HG03066 (cell line): ENCODE measurements at regions not wholly inside any gene's neighbourhood (a gene's known extent, or its start where the extent isn't known, plus 50 kb on each side); places are given as distances from the start of the nearest gene placed in this dataset.

Experiments
- ATAC-seq: cut with Tn5 transposase; IDR thresholded peaks from one replicate; pipeline ENCODE4 v1.9.1; 2021; ENCODE audit warnings: low read depth; ENCODE audit not compliant: unreplicated experiment

DNA sequence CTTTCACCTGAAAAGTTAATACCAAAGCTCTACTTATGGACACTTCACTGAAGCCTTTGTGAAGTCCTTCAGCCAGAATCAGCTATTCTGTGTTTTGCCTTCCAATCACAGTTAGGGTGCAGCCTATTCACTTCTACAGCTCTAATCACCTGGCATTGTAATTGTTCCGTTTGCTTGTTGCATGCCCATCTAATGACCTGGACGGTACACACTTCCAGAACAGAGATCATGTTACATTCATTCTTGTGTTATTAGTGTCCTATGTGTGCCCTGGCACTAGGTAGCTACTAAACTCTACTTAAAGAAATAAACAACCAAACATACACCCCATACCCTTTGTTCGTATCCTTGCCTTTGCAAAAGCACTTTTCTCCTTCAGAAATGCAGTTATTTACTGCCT, 1162.9 kb upstream of the WWC1 start:
- ATAC-seq, result no peak

DNA sequence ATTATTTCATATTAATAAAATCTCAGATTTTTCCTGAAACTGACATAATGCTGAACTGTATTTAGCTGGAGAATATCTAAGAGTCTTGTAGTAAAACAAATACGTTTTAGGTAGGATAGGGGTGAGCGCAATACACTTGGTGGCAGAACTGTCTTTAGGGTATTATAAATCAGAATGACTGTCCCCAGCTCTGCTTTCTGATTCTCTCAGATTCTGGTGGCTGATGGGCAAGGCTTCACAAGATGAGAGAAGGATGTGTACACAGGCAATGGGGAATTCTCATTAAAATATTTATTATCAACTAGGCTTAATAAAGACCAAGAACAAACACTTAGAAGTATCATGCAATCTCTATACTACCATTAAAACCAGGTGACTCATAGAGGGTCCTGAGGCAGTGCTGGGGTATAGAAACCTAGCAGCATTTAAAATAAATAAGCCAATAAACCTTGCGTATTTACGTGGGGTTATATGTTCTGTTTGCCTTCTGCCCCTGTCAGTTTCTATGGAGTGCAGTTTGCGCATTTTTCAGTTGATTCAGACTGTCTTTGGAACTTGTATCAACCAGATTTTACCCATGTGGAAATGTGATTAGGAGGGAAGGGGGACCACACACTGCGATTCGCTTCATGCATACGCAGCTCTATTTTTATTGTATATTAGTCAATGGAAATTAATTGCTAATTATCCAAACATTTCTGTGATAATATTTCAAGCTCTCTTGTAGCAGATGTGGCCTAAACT, 1150.7 kb upstream of the WWC1 start:
- ATAC-seq, result no peak

DNA sequence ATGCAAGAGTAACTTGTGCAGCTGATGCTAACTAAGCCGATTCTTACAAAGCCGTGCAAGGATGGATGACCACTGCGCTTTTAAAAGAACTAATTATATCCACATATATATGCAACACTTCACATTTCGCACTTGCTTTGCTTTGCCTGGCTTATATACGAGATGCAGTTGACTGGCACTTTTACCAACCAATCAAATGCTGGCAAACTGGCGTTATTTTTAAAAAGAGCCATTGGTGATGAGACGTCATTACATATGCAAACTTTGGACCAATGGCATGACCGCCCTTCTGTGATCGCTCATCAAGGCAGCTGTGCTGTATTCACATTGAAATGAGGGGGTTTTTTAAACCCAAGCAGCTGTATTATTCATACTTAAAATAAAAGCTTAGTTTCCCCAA, 1147.7 kb upstream of the WWC1 start:
- ATAC-seq, result no peak

DNA sequence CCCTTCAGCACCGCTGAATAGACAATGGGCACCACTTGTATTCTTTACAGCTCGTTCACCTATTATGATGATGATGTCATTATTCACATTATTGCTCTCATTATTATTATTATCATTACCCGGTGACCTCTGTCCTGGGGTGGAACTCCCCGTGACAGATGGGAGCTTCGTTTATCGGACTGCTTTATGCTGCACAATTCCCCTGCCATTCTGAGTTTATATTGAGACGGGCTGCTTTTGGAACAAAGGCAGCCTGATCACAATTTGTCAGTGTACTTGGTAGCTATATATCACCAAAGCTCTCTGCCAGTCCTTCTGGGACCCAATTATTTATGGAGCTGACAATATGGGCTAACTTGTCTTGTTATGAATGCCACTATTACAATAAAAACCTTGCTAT, 1145.6 kb upstream of the WWC1 start:
- ATAC-seq, result no peak

DNA sequence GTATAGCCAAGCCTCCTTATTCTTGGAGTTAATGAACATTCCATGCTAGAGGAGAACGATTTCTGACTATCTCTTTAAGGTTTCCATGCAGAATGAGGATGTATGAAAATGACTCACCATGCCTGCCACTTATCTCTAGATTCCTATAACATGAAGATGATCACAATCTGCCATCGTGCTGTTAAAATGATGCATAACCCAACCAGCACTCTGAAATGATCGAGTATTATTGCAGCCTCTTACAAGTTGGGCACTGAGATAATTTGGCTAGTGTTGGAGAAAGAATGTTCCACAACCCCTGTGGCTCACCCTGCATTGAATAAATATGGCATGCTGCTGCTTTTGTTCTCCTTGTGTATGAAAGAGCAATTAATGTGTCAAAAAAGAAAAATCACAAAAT, 1143.6 kb upstream of the WWC1 start:
- no peak for ATAC-seq

DNA sequence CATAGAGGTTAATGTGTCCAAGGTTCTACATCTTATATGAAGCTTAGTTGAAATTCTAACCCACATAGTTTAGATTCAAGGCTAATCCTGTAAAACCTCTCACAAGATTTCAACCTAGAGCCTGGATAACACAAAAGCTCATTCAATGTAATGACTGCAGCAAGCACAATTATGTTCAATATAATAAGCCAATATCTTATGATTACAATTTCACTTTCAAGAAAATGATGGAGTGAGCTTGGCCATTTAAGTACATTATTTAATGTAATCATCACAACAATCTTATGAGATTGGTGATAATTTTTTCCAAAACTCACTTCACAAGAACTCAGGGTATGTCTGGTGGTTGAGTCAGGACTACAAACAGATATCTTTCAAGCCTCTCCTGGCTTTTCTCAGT, 1140.8 kb upstream of the WWC1 start:
- no peak for ATAC-seq

DNA sequence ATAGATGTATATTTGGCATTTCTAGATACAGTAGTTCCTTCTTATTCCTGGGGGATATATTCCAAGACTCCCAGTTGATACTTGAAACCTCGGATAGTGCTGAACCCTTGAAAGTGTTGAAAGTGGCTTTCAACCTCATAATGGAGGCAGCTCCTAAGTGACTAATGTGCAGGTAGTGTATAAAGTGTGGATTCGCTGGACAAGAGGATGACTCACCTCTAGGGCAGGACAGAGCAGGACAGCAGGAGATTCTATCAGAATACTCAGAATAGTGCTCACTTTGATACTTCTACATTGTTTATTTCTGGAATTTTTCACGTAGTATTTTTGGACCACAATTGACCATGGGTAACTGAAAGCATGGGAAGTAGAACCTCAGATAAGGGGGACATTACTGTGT, 1138.9 kb upstream of the WWC1 start:
- no peak for ATAC-seq

DNA sequence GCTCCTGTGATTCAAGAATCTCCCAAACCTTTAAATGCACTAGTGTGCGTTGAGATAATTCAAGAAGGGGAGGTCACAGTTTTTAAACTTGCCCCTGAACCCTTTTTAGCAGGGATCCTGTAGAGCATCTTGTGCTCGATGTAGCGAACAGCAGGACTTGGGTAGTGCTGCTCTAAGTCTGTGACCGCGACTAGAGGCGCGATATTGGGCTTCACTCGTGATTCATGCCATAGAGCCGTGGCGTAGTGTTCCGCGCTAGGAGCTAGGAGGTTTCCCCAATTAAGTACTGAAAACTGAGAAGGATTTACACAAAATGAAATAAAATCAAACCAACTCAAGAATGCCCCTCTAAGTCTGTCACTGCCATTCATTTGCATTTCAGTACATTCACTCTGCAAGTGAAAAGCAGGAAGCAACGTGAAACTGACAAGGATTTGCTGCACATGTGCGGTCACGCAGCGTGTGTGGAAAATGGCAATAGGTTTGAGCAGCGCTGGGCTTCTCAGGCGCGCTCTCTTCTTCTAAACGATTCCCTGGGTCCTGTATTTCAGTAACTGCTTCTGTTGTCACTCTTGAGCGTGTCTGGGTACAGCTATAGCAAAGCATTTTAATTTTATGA, 1135.9 kb upstream of the WWC1 start:
- no peak for ATAC-seq

DNA sequence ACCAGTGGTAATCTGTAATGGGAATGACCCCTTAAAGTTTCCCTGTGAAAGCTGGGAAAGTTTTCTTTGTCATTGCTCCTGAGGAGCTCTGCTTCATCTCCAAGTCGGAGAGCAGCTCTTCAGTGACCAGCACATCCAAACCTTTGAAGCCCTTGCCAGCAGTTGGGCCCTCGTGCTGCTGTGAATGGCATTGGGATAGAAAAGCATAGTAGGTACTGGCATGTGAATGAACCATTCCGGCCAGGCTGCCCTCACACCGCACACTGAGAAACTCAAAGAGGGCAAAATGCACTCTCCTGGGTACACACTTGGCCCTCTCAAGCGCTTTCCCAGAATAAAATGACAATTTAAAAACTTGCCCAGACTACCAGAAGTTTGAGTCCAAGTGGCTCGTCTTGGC, 1135.0 kb upstream of the WWC1 start:
- ATAC-seq, result no peak

DNA sequence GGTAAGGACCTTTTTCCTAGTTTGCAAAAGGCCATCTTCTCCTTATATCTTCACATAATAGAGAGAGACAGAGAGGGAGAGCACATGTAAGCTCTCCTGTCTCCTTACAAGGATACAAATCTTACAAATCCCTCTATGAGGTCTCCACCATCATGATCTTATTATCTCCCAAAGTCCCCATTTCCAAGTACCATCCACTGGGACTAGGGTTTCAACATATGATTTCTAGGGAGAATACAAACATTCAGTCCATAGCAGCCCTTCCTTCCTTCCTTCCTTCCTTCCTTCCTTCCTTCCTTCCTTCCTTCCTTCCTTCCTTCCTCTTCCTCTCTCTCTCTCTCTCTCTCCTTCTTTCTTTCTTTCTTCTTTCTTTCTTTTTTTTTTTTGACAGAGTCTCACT, 1132.9 kb upstream of the WWC1 start:
- ATAC-seq, result no peak

DNA sequence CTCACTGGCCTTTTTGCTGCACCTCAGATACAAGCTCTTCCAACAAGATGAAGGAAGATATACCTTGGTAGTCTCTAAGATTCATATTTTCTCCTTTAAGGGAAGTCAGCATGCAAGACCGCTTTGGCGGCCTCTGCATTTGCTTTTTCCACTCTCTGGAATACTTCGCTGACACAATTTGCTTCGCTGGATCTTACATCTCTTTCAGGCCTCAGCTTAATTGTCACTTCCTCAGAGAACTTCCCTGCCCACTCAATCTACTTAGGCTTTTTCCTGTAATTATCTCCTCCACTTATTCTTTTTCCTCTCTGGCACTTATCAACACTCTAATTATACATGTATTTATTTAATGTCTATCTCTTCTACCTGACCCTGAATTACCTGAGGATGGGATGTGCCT, 1131.1 kb upstream of the WWC1 start:
- no peak for ATAC-seq

DNA sequence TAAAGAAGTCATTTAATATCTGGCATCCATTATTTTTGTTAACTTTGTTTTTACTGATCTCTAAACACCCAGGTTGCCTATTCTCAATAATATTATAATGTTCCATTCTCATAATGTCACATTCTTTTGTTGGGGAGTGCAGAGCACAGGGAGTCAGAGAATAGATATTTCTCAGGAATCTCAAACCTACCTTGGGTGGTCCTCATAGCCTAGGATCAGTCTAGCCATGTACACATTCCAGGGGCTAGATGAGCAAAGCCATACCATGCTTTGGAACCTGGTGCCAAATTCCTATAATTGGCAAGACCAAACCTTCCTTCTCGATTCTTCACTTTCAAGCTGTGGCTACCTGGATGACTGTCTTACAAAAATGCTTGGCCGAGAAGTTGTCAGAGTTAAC, 1124.7 kb upstream of the WWC1 start:
- ATAC-seq, result no peak

DNA sequence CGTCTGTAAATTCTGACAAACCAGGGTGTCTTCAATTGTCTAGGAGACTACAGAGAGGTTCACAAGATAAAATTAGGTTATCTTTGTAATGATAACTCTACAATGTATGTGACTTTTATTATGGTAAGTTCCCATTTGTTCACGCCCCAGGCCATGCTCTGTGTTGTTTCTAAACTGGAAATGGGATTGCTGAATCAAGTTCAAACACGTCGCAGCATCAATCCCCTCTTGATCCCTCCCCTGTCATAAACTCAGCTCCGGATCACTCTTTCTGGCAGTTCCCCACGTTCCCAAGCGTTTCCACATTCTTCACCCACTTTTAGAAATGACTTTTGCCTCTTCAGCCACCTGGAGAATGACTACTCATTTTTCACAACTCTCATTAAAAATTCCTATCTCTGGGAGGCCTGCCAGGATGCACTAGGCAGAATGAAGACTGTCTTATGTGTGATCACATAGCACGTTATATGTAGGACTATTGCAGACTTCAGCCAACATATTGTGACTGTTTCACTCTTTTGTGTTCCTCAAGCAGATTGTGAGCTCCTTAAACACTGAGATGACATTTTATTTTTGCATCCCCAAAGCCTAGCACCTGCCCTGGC, 1124.2 kb upstream of the WWC1 start:
- no peak for ATAC-seq

DNA sequence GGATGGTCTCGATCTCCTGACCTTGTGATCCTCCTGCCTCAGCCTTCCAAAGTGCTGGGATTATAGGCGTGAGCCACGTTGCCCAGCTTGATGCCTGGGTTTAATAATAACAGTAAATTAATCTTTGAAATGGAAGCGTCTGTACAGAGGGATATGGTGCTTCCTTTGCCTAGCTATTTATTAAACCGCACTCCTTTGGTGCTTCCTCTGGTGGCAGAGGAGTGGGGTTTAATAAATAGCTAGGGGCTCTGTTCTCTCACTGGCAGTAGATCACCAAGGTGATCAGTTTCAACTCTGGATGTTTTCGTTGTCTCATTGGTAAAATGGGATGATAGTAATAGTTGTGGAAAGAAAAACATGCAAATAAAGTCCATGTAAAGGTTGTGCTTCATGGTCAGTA, 1122.5 kb upstream of the WWC1 start:
- no peak for ATAC-seq

DNA sequence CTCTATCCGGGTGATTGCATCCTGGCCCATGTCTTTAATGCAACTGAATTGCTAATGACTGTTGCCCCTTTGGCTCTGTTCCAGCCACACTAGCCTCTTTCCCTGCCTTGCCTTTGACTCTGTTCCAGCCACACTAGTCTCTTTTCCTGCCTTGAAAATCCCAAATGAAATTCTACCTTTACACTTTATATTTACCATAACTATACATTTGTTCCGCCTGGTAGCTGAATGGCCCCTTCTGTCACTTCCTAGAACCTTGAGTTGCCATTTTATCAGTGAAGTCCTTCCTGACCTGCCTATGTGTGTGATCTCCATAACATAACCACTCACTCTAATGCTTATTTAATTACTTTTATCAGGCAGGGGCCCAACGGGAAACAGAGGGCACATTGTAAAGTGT, 1120.4 kb upstream of the WWC1 start:
- no peak for ATAC-seq

DNA sequence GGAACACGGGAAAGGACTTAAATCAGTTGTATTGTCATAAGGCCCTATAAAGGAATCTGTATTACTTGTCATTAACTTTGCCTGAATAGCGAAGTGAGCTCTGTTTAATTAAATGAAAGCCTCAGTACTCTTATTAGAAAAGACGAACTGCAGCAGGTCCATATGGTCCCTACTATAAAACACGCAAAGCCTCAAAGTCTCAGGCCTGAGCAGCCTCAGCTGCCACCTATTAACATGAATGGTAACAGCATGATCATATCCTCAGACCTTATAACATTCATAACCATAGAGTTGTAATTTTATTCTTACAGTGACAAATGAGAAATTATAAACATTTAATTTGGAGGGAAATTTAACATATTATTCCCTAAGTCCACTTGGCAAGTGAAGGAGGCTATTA, 1113.7 kb upstream of the WWC1 start:
- no peak for ATAC-seq

DNA sequence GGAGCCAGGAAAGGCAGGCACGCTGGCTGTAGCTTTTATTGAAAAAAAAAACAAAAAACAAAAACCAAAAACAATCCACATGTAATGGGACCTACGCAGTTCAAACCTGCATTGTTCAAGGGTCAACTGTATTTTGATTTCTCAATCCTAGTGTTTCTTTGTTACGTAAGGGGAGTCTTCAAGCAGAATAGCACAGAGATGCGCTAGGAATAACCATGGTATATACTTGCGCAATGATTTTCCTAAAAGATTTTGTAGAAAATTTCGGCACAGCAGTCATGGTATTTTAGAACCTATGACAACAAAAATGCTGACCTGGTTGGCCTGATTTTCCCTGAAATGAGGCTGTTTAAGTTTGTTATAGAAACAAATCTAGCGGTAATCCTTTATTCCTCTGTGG, 1110.5 kb upstream of the WWC1 start:
- no peak for ATAC-seq

DNA sequence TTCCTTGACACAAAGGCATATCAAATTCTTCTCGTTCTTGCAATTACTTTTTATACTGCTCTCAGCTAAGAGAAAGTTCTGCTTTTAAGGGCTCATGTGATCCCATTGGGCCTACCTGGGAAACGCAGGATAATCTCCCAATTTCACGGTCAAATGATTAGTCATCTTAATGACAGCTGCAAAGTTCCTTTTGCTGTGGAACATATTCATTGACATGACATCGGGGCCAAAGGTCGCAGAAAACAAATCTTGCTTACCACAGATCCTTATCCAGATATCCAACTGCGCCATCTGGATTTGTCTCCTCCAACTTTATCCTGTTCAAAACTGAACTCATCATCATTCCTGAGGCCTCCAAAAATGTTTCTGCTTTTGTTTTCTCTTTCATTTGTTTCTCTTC, 1085.6 kb upstream of the WWC1 start:
- ATAC-seq, result no peak

DNA sequence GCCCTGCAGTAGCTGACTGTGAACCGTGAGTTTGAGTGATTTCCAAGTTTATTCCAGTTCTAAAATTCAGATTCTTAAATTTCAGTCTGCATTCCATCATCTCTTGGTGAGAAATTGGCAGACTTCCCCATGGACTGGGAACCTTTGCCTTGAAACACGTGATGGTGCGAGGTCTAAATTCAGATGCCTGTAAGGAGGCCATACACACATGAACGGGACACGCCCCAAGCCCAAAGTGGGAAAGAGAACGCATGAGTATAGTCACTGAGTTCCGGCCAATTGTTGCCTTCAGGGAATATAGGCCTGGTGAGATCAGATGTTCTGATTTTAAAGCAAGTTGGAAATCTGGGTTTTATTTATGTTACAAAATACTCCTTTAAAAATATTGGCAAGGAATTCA, 1084.4 kb upstream of the WWC1 start:
- ATAC-seq, result no peak

DNA sequence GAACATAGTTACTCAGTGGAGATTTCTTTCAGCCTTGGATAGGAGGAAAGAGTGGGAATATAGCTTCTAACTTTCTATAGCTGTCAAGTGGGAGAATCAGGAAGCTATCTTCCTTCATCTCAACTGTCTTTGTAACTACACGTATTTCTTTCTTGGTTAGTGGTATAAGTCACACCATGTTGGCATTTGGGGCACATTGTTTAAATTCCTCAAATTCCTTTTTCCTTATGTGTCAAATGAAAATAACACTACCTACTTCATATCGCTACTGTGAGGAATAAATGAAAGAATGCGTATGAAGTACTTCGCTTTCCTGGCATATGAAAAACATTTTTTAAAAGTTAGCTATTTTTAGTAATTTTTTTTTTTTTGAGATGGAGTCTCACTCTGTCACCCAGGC, 1082.5 kb upstream of the WWC1 start:
- ATAC-seq, result no peak

DNA sequence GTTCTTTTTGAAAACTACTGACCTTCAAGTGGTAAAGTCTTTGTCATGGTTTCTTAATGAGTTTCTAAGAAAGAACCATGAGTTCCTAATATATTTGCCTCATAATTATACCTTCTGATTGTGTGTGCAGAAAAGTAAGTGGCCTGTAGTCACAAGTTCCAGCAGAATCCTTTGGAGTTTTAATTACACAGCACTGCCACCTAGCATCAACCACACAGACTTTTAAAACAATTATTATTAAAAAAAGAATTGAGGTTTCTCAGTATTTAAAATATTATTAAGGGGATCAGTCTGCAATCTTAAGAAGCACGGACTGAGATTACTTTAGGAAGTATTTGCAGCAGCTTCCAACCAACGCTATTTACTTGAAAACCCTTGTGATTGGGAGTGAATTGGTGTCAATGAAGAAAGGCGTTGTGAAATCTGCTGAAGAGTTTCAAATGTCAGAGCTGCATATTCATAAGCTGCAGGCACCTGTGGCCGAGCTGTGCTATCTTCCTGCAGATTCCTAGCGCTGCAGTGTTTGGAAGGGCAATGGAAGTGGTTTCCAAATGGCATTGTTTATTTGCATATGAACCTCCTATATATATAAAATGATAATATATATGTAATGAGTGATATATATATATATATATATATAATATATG, 1074.2 kb upstream of the WWC1 start:
- no peak for ATAC-seq

DNA sequence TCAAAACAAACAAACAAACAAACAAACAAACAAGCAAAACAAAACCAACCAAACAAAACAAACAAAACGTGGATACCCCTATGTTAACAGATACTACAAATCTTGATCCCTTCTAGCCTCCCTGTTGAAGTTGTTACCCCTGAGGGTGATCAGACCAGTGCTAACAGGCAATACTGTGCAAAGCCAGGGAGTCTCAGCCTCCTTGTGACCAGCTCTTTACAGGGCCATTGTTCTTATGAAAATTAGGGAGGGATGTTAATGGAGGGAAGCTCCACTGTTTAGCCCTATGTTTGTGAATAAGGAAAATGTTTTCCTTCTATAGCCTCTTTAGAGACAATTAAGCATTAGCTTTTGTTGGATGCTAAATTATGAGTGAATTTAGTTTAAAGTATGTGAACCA, 1072.1 kb upstream of the WWC1 start:
- no peak for ATAC-seq
